ENCODE measurements at regions not wholly inside any gene's neighbourhood (a gene's known extent, or its start where the extent isn't known, plus 50 kb on each side); places are given as distances from the start of the nearest gene placed in this dataset.

GRCh38 chr9:134545215-134545542 is 96.4 kb upstream of the COL5A1 start:
- no peaks in the 10 kb centered on the region for H3K4me1 ChIP-seq (replicated peaks in 1 of 2)

GRCh38 chr9:134545543-134546245 is 95.9 kb upstream of the COL5A1 start:
- H3K9me3 ChIP-seq (replicated peaks in 1 of 3): no peaks in the 10 kb centered on the region
- H3K4me3 ChIP-seq: no peak overlapping the region
- H3K27ac ChIP-seq: no peak overlapping the region
- no peaks in the 10 kb centered on the region for H3K4me1 ChIP-seq (replicated peaks in 1 of 2)
- H3K27me3 ChIP-seq: no peaks in the 10 kb centered on the region
- TF ChIP-seq CTCF (IDR thresholded peaks at IDR 0.05) (no peak), POLR2A (IDR thresholded peaks at IDR 0.05) (no peak)
- DNase-seq: no peak
- 40 to 65% (median 59%) methylated on average over 4 to 29 of the region's 29 CpGs for WGBS, 4 donors
- intact Hi-C loops (cut with DNase I): no loop called here
- no peaks in the 10 kb centered on the region for H3K36me3 ChIP-seq (replicated peaks in 1 of 2)

More at GRCh38 chr9:134545215-134545542, 96.4 kb upstream of the COL5A1 start:
- DNase-seq: no peak
- no peak overlapping the region for H3K4me3 ChIP-seq
- no peak overlapping the region for H3K27ac ChIP-seq
- intact Hi-C loops (cut with DNase I): no loop called here
- WGBS, 4 donors: 70 to 93% (median 80%) methylated on average over 5 to 7 of the region's 7 CpGs
- no peaks in the 10 kb centered on the region for H3K36me3 ChIP-seq (replicated peaks in 1 of 2)
- no peaks in the 10 kb centered on the region for H3K27me3 ChIP-seq
- no peaks in the 10 kb centered on the region for H3K9me3 ChIP-seq (replicated peaks in 1 of 3)
- no peak for TF ChIP-seq POLR2A (IDR thresholded peaks at IDR 0.05)
- TF ChIP-seq CTCF (IDR thresholded peaks at IDR 0.05): no peak

GRCh38 chr9:134546246-134546731 is 95.3 kb upstream of the COL5A1 start:
- 53 to 64% (median 62%) methylated on average over 10 to 14 of the region's 14 CpGs for WGBS, 4 donors
- Histone ChIP-seq H3K4me3 (no peak overlapping the region), H3K36me3 (replicated peaks in 1 of 2) (no peaks in the 10 kb centered on the region), H3K4me1 (replicated peaks in 1 of 2) (no peaks in the 10 kb centered on the region), H3K27ac (no peak overlapping the region), H3K27me3 (no peaks in the 10 kb centered on the region), H3K9me3 (replicated peaks in 1 of 3) (no peaks in the 10 kb centered on the region)
- intact Hi-C loops (cut with DNase I): no loop called here
- TF ChIP-seq POLR2A (IDR thresholded peaks at IDR 0.05) (no peak), CTCF (IDR thresholded peaks at IDR 0.05) (no peak)
- DNase-seq: no peak

- Histone ChIP-seq H3K36me3 (replicated peaks in 1 of 2) (no peaks in the 10 kb centered on the region), H3K9me3 (replicated peaks in 1 of 3) (no peaks in the 10 kb centered on the region), H3K27me3 (no peaks in the 10 kb centered on the region), H3K4me3 (no peak overlapping the region), H3K4me1 (replicated peaks in 1 of 2) (no peaks in the 10 kb centered on the region), H3K27ac (no peak overlapping the region)
- WGBS, 4 donors: 76 to 92% (median 89%) methylated on average over 6 to 10 of the region's 10 CpGs
- DNase-seq: no peak
- TF ChIP-seq POLR2A (IDR thresholded peaks at IDR 0.05): no peak
- intact Hi-C loops (cut with DNase I): no loop called here
These were observed 94.9 kb upstream of the COL5A1 start for GRCh38 chr9:134546746-134547145.
